GM23338 (cell line): ENCODE measurements at regions not wholly inside any gene's neighbourhood (a gene's known extent, or its start where the extent isn't known, plus 50 kb on each side); places are given as distances from the start of the nearest gene placed in this dataset.

Experiments used
- ATAC-seq: fragments of 200-7000 bp; cut with Tn5 transposase; 3 replicates; pipeline ENCODE4 v1.9.1; 2020
- DNase-seq: peaks from one replicate; pipeline ENCODE4 v3.0.0-alpha.2; 2015; ENCODE audit warnings: low spot score
- H2AFZ ChIP-seq: fragments of 200-600 bp; sonication (generic); 2 replicates; pipeline ENCODE4 v1.8.0; 2016; ENCODE audit warnings: antibody characterized with exemption, mild to moderate bottlenecking, moderate library complexity
- H3F3A ChIP-seq: fragments of 200-600 bp; sonication (generic); replicated peaks from 2 replicates; pipeline ENCODE4 v1.8.0; 2017; ENCODE audit warnings: antibody characterized with exemption, mixed run types, low read depth
- H3K27ac ChIP-seq: fragments of 200-600 bp; sonication (generic); 2 replicates; pipeline ENCODE4 v1.6.1; 2016; ENCODE audit warnings: low read depth
- H3K27me3 ChIP-seq: fragments of 200-600 bp; sonication (generic); 2 replicates; pipeline ENCODE4 v1.8.0; 2016; ENCODE audit warnings: mild to moderate bottlenecking, mixed run types, moderate library complexity; ENCODE audit not compliant: insufficient read depth
- H3K36me3 ChIP-seq: fragments of 200-600 bp; sonication (generic); 2 replicates; pipeline ENCODE4 v1.8.0; 2016; ENCODE audit warnings: mild to moderate bottlenecking; ENCODE audit not compliant: insufficient read depth
- H3K4me1 ChIP-seq: fragments of 200-600 bp; sonication (generic); 2 replicates; pipeline ENCODE4 v1.8.0; 2016; ENCODE audit warnings: mild to moderate bottlenecking, moderate library complexity; ENCODE audit not compliant: insufficient read depth
- H3K4me2 ChIP-seq: fragments of 200-600 bp; sonication (generic); 2 replicates; pipeline ENCODE4 v1.7.1; 2017; ENCODE audit warnings: mixed run types
- H3K4me3 ChIP-seq: fragments of 200-600 bp; sonication (generic); 2 replicates; pipeline ENCODE4 v1.6.1; 2016; ENCODE audit warnings: mixed run types
- H3K79me2 ChIP-seq: fragments of 200-600 bp; sonication (generic); replicated peaks from 2 replicates; pipeline ENCODE4 v1.8.0; 2017; ENCODE audit warnings: mild to moderate bottlenecking; ENCODE audit not compliant: insufficient read depth
- H3K9me2 ChIP-seq: fragments of 200-600 bp; sonication (generic); 2 replicates; pipeline ENCODE4 v1.8.0; 2017; ENCODE audit not compliant: insufficient read depth
- H4K20me1 ChIP-seq: fragments of 200-600 bp; sonication (generic); replicated peaks from 2 replicates; pipeline ENCODE4 v1.8.0; 2017; ENCODE audit warnings: mild to moderate bottlenecking; ENCODE audit not compliant: insufficient read depth
- H3K27ac Mint-ChIP-seq: 2 replicates; pipeline ENCODE4 v1.8.0; 2020; ENCODE audit warnings: inconsistent platforms, mild to moderate bottlenecking, moderate library complexity, mixed read lengths
- H3K27me3 Mint-ChIP-seq: 3 replicates; pipeline ENCODE4 v1.8.0; 2022; ENCODE audit warnings: low read depth, mild to moderate bottlenecking, moderate library complexity, mixed read lengths, inconsistent platforms; ENCODE audit not compliant: insufficient read depth, poor library complexity
- H3K36me3 Mint-ChIP-seq: 3 replicates; pipeline ENCODE4 v1.8.0; 2021; ENCODE audit warnings: low read depth, mild to moderate bottlenecking, inconsistent platforms, moderate library complexity, mixed read lengths
- H3K4me1 Mint-ChIP-seq: 3 replicates; pipeline ENCODE4 v1.8.0; 2020; ENCODE audit warnings: mild to moderate bottlenecking, inconsistent platforms, mixed read lengths
- H3K4me3 Mint-ChIP-seq: 3 replicates; pipeline ENCODE4 v1.8.0; 2021; ENCODE audit warnings: moderate library complexity, mild to moderate bottlenecking, inconsistent platforms, mixed read lengths
- H3K9me3 Mint-ChIP-seq: 3 replicates; pipeline ENCODE4 v1.8.0; 2020; ENCODE audit warnings: moderate library complexity, mild to moderate bottlenecking, inconsistent platforms, mixed read lengths
- CREB1 ChIP-seq: fragments of 250-450 bp; sonication (Bioruptor Pico); IDR thresholded peaks from 2 replicates; pipeline ENCODE4 v1.5.0; 2020; ENCODE audit warnings: low read depth, mild to moderate bottlenecking, moderate library complexity
- ETS1 ChIP-seq: IDR thresholded peaks from 2 replicates; pipeline ENCODE4 v1.6.1; 2016; ENCODE audit warnings: antibody characterized with exemption
- EZH2 ChIP-seq: fragments of 200-600 bp; sonication (generic); IDR thresholded peaks from one replicate; pipeline ENCODE4 v1.8.0; 2017; ENCODE audit warnings: antibody characterized with exemption, mild to moderate bottlenecking, low read depth; ENCODE audit not compliant: unreplicated experiment
- EZH2phosphoT487 ChIP-seq: fragments of 200-600 bp; sonication (generic); IDR thresholded peaks from one replicate; pipeline ENCODE4 v1.8.1; 2018; ENCODE audit warnings: antibody characterized with exemption; ENCODE audit not compliant: unreplicated experiment
- JUNB ChIP-seq: IDR thresholded peaks from one replicate; pipeline ENCODE4 v1.6.1; 2016; ENCODE audit warnings: antibody characterized with exemption; ENCODE audit not compliant: unreplicated experiment
- NANOG ChIP-seq: IDR thresholded peaks from 2 replicates; pipeline ENCODE4 v1.6.1; 2016; ENCODE audit warnings: antibody characterized with exemption, borderline replicate concordance
- POLR2AphosphoS5 ChIP-seq: IDR thresholded peaks from 2 replicates; pipeline ENCODE4 v1.6.1; 2016; ENCODE audit warnings: antibody characterized with exemption, low read depth
- REST ChIP-seq: IDR thresholded peaks from one replicate; pipeline ENCODE4 v1.6.1; 2018; ENCODE audit warnings: antibody characterized with exemption; ENCODE audit not compliant: unreplicated experiment
- STAT1 ChIP-seq: IDR thresholded peaks from one replicate; pipeline ENCODE4 v1.6.1; 2016; ENCODE audit warnings: antibody characterized with exemption; ENCODE audit not compliant: unreplicated experiment
- ZNF114 ChIP-seq: fragments of 250-450 bp; sonication (Bioruptor Pico); IDR thresholded peaks from 2 replicates; pipeline ENCODE4 v1.5.0; 2020; ENCODE audit warnings: mild to moderate bottlenecking, moderate library complexity
- ZNF331 ChIP-seq: fragments of 250-450 bp; sonication (Bioruptor Pico); IDR thresholded peaks from 2 replicates; pipeline ENCODE4 v1.5.0; 2020; ENCODE audit warnings: low read depth, mild to moderate bottlenecking, moderate library complexity
- ZNF462 ChIP-seq: fragments of 250-450 bp; sonication (Bioruptor Pico); IDR thresholded peaks from 2 replicates; pipeline ENCODE4 v1.5.0; 2020; ENCODE audit warnings: mild to moderate bottlenecking, moderate library complexity
- TF ChIP-seq, protein P1 (sequence below), 2 experiments: fragments of 200-600 bp in 1 of 2; sonication (generic) in 1 of 2; conservative IDR thresholded peaks; 2 replicates each; pipeline versions ENCODE4 v1.5.1 to v1.6.1; 2016 to 2017; ENCODE audit warnings: antibody characterized with exemption in 2 of 2, low read depth in 2 of 2, mild to moderate bottlenecking in 2 of 2, moderate library complexity in 1 of 2

DNA sequence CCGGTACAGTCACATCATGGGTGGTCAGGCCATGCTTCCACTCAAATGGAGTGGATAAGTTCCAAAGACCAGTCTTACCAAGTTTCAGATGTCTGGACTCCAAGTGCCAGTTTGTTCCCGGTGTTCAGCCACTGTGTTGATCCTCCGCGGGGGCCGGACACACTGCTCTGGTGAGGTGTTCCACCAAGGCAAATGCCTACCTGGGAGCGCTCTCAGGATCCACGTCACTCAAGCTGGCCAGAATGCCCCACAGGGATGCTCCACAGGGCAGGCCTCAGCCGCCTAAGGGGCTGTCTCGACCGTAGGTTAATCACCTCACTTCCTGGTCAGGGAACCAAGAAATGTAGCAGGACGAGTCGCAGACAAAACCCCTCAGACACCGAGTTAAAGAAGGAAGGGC, 258.0 kb upstream of the GRID2 start:
- Histone ChIP-seq H3K4me2 (no peak overlapping the region), H4K20me1 (no peaks in the 10 kb centered on the region), H3K27ac (no peak overlapping the region), H3K36me3 (no peaks in the 10 kb centered on the region), H3K4me1 (no peaks in the 10 kb centered on the region), H3K4me3 (no peak overlapping the region), H3F3A (no peaks in the 10 kb centered on the region), H2AFZ (no peak overlapping the region), H3K79me2 (no peaks in the 10 kb centered on the region), H3K9me2 (0 out of 2 replicates have a peak, but pooled peaks cover 5% of the 10 kb centered on the region), H3K27me3 (no peaks in the 10 kb centered on the region)
- Mint-ChIP-seq H3K4me3 (no peak overlapping the region), H3K9me3 (no peaks in the 10 kb centered on the region), H3K36me3 (no peaks in the 10 kb centered on the region), H3K4me1 (peaks cover 2% of the 10 kb centered on the region; the same call in 1 of the 3 replicates), H3K27me3 (peaks cover 3% of the 10 kb centered on the region), H3K27ac (no peak overlapping the region)
- DNase-seq (no peak), ATAC-seq (no peak)
- TF ChIP-seq EZH2 (no peak), EZH2phosphoT487 (no peak), ETS1 (no peak), STAT1 (no peak), JUNB (no peak), REST (no peak), ZNF114 (CRISPR knock-in tag) (no peak), CREB1 (CRISPR knock-in tag) (no peak), ZNF462 (CRISPR knock-in tag) (no peak), NANOG (no peak), POLR2AphosphoS5 (no peak), ZNF331 (no peak)
- TF ChIP-seq, protein P1, sequence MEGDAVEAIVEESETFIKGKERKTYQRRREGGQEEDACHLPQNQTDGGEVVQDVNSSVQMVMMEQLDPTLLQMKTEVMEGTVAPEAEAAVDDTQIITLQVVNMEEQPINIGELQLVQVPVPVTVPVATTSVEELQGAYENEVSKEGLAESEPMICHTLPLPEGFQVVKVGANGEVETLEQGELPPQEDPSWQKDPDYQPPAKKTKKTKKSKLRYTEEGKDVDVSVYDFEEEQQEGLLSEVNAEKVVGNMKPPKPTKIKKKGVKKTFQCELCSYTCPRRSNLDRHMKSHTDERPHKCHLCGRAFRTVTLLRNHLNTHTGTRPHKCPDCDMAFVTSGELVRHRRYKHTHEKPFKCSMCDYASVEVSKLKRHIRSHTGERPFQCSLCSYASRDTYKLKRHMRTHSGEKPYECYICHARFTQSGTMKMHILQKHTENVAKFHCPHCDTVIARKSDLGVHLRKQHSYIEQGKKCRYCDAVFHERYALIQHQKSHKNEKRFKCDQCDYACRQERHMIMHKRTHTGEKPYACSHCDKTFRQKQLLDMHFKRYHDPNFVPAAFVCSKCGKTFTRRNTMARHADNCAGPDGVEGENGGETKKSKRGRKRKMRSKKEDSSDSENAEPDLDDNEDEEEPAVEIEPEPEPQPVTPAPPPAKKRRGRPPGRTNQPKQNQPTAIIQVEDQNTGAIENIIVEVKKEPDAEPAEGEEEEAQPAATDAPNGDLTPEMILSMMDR (conservative IDR thresholded peaks at IDR 0.05; ENCODE audit: low read depth in 2 of 2): no peak
